Fibroblast of the aortic adventitia (primary cell): ENCODE measurements at regions not wholly inside any gene's neighbourhood (a gene's known extent, or its start where the extent isn't known, plus 50 kb on each side); places are given as distances from the start of the nearest gene placed in this dataset.

Experiments used
- DNase-seq: peaks from one replicate; pipeline ENCODE4 v3.0.0-alpha.2; 2010; ENCODE audit warnings: low read depth
- H3K4me3 ChIP-seq: 2 replicates; pipeline ENCODE4 v1.5.1; 2011; ENCODE audit warnings: low read depth, mild to moderate bottlenecking, control low read depth, low read length, moderate library complexity
- TF ChIP-seq, protein P1 (sequence below): IDR thresholded peaks from 2 replicates; pipeline ENCODE4 v1.5.1; 2011; ENCODE audit warnings: mild to moderate bottlenecking, low read length, control low read depth, inconsistent platforms; ENCODE audit not compliant: insufficient read depth

DNA sequence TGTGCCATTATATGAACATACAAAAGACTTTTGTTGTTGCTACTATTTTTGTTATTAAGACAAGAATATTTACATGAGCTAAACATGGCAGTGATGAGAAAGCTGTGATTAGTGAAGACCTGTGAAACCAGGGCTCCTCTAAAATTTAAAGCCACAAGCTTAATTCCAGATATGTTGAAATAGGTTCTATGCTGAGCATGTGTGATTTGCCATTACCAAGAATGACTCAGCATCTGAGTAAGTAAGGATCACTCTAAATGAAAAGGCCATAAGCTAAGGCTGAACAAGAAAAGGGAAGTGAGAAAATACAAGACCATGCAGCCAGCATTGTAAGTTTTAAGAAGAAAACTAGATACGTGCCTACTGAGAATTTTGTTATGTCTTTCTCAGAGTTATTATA is 75.9 kb upstream of the CAMK2D start:
- H3K4me3 ChIP-seq, result no peak overlapping the region
- peak; percentile 89 for DNase-seq
- TF ChIP-seq, protein P1, sequence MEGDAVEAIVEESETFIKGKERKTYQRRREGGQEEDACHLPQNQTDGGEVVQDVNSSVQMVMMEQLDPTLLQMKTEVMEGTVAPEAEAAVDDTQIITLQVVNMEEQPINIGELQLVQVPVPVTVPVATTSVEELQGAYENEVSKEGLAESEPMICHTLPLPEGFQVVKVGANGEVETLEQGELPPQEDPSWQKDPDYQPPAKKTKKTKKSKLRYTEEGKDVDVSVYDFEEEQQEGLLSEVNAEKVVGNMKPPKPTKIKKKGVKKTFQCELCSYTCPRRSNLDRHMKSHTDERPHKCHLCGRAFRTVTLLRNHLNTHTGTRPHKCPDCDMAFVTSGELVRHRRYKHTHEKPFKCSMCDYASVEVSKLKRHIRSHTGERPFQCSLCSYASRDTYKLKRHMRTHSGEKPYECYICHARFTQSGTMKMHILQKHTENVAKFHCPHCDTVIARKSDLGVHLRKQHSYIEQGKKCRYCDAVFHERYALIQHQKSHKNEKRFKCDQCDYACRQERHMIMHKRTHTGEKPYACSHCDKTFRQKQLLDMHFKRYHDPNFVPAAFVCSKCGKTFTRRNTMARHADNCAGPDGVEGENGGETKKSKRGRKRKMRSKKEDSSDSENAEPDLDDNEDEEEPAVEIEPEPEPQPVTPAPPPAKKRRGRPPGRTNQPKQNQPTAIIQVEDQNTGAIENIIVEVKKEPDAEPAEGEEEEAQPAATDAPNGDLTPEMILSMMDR, result no peak

DNA sequence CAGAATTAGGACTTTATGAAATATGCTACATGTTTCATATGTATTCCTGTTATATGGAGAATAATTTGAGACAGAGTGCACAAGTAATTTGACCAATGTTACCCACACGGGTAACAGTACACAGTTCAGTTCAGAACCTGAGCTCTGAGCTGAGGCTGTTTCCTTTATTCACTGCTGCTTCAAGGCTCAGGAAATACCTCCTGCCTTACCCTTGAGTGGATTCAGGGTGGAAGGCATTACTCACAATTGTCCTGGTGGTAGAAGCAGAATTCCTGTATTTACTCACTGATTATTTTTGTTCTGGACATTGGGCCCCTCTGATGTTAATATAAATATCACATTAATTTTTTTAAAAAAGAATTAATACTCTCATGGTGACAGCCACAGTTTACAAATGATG is 73.5 kb upstream of the CAMK2D start:
- TF ChIP-seq, protein P1, result peak; percentile 7
- DNase-seq, result peak; percentile 56
- H3K4me3 ChIP-seq, result no peak overlapping the region

DNA sequence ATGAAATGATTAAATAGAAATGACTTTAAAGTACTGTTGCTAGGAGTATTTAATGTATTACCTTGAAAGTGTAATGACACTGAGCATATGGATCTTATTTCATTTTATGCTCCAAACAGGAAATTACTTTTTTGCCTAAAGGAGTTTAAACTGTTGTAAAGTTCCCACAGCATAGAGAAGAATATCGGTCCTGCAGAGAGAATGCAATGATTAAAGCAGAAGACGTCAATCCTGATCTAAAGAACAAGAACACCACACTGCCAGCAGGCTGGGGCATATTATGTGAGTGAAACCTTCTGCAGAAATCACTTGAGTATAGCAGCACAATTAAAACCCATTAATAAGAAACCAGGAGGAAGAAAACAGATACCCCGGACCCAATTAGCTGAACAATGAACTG is 72.8 kb upstream of the CAMK2D start:
- DNase-seq, result no peak
- H3K4me3 ChIP-seq, result no peak overlapping the region
- TF ChIP-seq, protein P1, result no peak

DNA sequence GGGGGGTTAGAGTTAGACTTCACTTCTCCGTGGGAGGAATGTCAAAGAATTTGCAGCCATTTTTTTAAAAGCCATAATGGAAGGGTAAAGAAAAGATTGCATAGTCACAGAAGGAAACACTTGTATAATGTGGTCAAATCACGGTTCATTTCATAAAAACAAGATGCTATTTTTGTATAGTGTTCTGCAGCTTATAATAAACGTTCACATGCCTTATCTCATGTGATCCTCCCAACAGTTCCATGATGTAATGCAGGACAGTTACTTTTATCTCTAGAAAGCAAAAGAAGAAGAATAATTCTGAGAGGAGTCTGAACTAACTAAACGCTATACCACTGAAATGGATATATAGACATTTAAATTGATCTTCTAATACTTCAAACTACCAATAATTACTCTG is 71.3 kb upstream of the CAMK2D start:
- TF ChIP-seq, protein P1, result no peak
- DNase-seq, result no peak
- H3K4me3 ChIP-seq, result no peak overlapping the region

DNA sequence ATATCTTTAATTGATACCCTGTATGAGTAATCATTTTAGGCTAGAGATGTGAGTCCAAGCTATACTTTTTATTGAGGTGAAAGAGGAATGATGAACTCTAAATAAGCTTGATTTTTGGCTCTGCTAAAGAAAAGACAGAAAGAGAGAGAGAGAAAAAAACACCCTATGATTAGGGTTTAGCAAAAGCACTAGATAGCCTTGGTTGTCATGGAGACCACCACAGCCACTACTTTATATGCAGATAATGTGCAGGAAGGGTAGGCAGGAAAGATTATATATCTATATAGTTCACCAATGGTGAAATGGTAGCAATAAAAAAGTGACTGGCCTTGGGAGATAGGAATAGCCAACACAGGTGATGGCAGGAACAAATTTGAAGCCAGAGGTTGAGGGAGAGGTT is 69.9 kb upstream of the CAMK2D start:
- no peak for DNase-seq
- H3K4me3 ChIP-seq, result no peak overlapping the region
- TF ChIP-seq, protein P1, result no peak

DNA sequence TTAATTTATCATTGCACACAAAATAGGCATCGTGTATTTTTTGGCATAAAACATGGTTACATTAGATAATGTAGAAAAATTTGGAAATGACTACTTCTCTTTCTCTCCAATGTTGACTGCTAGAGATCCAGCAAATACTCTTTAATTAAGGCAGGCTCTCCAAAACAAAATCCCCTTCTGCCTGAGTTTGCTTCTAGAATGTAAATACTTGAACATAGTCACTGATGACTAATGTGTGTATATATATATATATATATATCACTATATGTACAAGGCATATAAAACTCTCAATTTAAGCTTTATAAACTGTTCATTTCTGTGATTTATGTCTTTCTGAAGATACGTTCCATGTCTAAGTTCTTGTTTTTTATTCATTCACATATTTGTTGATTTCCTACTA is 67.2 kb upstream of the CAMK2D start:
- no peak overlapping the region for H3K4me3 ChIP-seq
- TF ChIP-seq, protein P1, result no peak
- DNase-seq, result no peak

DNA sequence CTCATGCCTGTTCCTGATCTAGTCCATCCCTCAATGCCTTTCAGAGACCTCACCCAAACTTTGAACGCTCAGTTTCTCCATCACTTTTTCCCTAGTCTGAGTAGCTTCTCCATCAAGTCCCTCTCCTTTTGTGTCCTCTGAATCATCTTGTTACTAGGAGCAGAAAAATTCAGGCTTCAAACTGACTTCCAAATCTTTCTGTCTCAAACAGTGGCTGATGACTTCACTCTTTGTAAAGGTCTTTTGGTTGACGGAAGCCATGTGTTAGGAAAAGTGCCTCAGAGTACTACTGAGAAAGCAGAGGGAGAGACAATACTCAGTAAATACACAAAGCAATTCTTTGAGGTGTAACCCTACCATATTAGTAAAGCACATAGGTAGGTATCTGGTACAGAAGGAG is 65.7 kb upstream of the CAMK2D start:
- peak; percentile 62 for DNase-seq
- H3K4me3 ChIP-seq, result no peak overlapping the region
- TF ChIP-seq, protein P1, result no peak
